ENCODE measurements at regions not wholly inside any gene's neighbourhood (a gene's known extent, or its start where the extent isn't known, plus 50 kb on each side); places are given as distances from the start of the nearest gene placed in this dataset.

DNA sequence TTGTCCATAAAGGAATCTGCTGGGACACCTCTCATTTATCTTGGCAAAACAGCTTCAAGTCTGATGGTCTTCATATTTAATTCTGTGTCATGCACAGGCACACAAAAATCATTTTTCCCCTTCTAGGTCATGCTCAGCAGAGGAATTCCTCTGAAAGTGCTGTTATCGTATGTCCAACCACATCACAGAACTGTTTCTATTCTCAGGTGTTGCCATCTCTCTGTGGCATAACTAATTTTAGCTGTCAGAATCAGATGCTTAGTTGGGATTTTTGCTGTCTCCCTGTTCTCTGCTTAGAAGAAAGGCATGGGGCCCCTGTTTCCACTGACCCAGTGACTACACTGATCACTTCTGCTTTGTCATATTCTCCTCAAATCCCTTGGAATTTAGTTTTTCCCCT is 608.0 kb upstream of the EPHA7 start:
- no peak for TF ChIP-seq POLR2A (IDR thresholded peaks at IDR 0.05)
- TF ChIP-seq, protein P1, sequence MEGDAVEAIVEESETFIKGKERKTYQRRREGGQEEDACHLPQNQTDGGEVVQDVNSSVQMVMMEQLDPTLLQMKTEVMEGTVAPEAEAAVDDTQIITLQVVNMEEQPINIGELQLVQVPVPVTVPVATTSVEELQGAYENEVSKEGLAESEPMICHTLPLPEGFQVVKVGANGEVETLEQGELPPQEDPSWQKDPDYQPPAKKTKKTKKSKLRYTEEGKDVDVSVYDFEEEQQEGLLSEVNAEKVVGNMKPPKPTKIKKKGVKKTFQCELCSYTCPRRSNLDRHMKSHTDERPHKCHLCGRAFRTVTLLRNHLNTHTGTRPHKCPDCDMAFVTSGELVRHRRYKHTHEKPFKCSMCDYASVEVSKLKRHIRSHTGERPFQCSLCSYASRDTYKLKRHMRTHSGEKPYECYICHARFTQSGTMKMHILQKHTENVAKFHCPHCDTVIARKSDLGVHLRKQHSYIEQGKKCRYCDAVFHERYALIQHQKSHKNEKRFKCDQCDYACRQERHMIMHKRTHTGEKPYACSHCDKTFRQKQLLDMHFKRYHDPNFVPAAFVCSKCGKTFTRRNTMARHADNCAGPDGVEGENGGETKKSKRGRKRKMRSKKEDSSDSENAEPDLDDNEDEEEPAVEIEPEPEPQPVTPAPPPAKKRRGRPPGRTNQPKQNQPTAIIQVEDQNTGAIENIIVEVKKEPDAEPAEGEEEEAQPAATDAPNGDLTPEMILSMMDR (IDR thresholded peaks at IDR 0.05), result no peak

All from adrenal gland (tissue), 5 donors.